HCEC 1CT (cell line): ENCODE measurements at regions not wholly inside any gene's neighbourhood (a gene's known extent, or its start where the extent isn't known, plus 50 kb on each side); places are given as distances from the start of the nearest gene placed in this dataset.
"Not testable (repeated sequence)": the region's sequence is repeated elsewhere in the genome, so short reads cannot be mapped to it uniquely, and the experiment has no call there.

Source experiments
- DNase-seq: peaks from one replicate; pipeline ENCODE4 v3.0.0-alpha.2; 2017

- DNase-seq = no peak
Measured at GRCh38 chr15:50857763-50858162, 50.7 kb upstream of the AP4E1 start.

- no peak for DNase-seq
Measured at GRCh38 chr15:50854601-50855490, 53.6 kb upstream of the AP4E1 start.

GRCh38 chr15:50850003-50850402, 58.5 kb upstream of the AP4E1 start:
- no peak for DNase-seq

GRCh38 chr15:50848349-50848748, 60.1 kb upstream of the AP4E1 start:
- DNase-seq = no peak

- DNase-seq = not testable (repeated sequence)
Measured at GRCh38 chr15:50845181-50845580, 63.3 kb upstream of the AP4E1 start.

- DNase-seq = no peak
Measured at GRCh38 chr15:50840520-50840919, 68.0 kb upstream of the AP4E1 start.

GRCh38 chr15:50837256-50837770, 71.2 kb upstream of the AP4E1 start:
- DNase-seq = no peak

GRCh38 chr15:50830477-50831354, 65.2 kb upstream of the SPPL2A start:
- DNase-seq = no peak

GRCh38 chr15:50828610-50829206, 63.2 kb upstream of the SPPL2A start:
- peak; percentile 88 for DNase-seq

GRCh38 chr15:50825946-50826345, 60.4 kb upstream of the SPPL2A start:
- no peak for DNase-seq

GRCh38 chr15:50824514-50824913, 59.0 kb upstream of the SPPL2A start:
- no peak for DNase-seq

- no peak for DNase-seq
Measured at GRCh38 chr15:50823281-50823680, 57.8 kb upstream of the SPPL2A start.

GRCh38 chr15:50821476-50821875, 56.0 kb upstream of the SPPL2A start:
- no peak for DNase-seq

GRCh38 chr15:50820808-50821382, 55.4 kb upstream of the SPPL2A start:
- no peak for DNase-seq

- DNase-seq = no peak
Measured at GRCh38 chr15:50819344-50819743, 53.8 kb upstream of the SPPL2A start.

- DNase-seq = no peak
Measured at GRCh38 chr15:50815958-50816590, 50.6 kb upstream of the SPPL2A start.
